ENCODE measurements at regions not wholly inside any gene's neighbourhood (a gene's known extent, or its start where the extent isn't known, plus 50 kb on each side); places are given as distances from the start of the nearest gene placed in this dataset.

GRCh38 chr2:562391-563364, 114.5 kb downstream of the TMEM18 start:
- Histone ChIP-seq H3K36me3 (replicated peaks in 1 of 2; ENCODE audit: insufficient read depth in 1 of 2, low read depth in 2 of 2) (no peaks in the 10 kb centered on the region), H3K4me1 (no peaks in the 10 kb centered on the region), H3K9me3 (no peaks in the 10 kb centered on the region), H3K4me3 (no peak overlapping the region), H3K27ac (no peak overlapping the region), H3K27me3 (no peaks in the 10 kb centered on the region)
- ATAC-seq (no peak), DNase-seq (no peak)
- TF ChIP-seq POLR2A (IDR thresholded peaks at IDR 0.05) (no peak), CTCF (IDR thresholded peaks at IDR 0.05) (no peak)
- 72% methylated on average over 24 to 32 of the region's 33 CpGs for WGBS, 2 donors
- intact Hi-C loops (cut with DNase I), result no loop called here

GRCh38 chr2:558879-559278, 118.3 kb downstream of the TMEM18 start:
- H3K27me3 ChIP-seq, result peaks cover 0 to 6% of the 10 kb centered on the region in 2 donors
- ATAC-seq, result no peak
- WGBS, 2 donors, result 67 to 71% methylated on average over 14 of the region's 14 CpGs
- no peaks in the 10 kb centered on the region for H3K36me3 ChIP-seq (replicated peaks in 1 of 2; ENCODE audit: insufficient read depth in 1 of 2, low read depth in 2 of 2)
- no peak for DNase-seq
- H3K27ac ChIP-seq, result no peak overlapping the region
- H3K4me1 ChIP-seq, result peaks cover 9% of the 10 kb centered on the region
- no peaks in the 10 kb centered on the region for H3K9me3 ChIP-seq
- H3K4me3 ChIP-seq, result no peak overlapping the region
- intact Hi-C loops (cut with DNase I), result no loop called here
- TF ChIP-seq POLR2A (IDR thresholded peaks at IDR 0.05) (no peak), CTCF (IDR thresholded peaks at IDR 0.05) (no peak)

GRCh38 chr2:558302-558642, 118.9 kb downstream of the TMEM18 start:
- no peaks in the 10 kb centered on the region for H3K36me3 ChIP-seq (replicated peaks in 1 of 2; ENCODE audit: insufficient read depth in 1 of 2, low read depth in 2 of 2)
- peaks cover 9% of the 10 kb centered on the region for H3K4me1 ChIP-seq
- no peak for TF ChIP-seq CTCF (IDR thresholded peaks at IDR 0.05)
- peak in 1 of 3 donors; percentile 25 for TF ChIP-seq POLR2A (IDR thresholded peaks at IDR 0.05)
- intact Hi-C loops (cut with DNase I), result no loop called here
- no peak overlapping the region for H3K4me3 ChIP-seq
- DNase-seq (no peak), ATAC-seq (no peak)
- H3K9me3 ChIP-seq, result no peaks in the 10 kb centered on the region
- H3K27ac ChIP-seq, result no peak overlapping the region
- peaks cover 0 to 6% of the 10 kb centered on the region in 2 donors for H3K27me3 ChIP-seq
- 74 to 78% methylated on average over 17 of the region's 17 CpGs for WGBS, 2 donors

DNA sequence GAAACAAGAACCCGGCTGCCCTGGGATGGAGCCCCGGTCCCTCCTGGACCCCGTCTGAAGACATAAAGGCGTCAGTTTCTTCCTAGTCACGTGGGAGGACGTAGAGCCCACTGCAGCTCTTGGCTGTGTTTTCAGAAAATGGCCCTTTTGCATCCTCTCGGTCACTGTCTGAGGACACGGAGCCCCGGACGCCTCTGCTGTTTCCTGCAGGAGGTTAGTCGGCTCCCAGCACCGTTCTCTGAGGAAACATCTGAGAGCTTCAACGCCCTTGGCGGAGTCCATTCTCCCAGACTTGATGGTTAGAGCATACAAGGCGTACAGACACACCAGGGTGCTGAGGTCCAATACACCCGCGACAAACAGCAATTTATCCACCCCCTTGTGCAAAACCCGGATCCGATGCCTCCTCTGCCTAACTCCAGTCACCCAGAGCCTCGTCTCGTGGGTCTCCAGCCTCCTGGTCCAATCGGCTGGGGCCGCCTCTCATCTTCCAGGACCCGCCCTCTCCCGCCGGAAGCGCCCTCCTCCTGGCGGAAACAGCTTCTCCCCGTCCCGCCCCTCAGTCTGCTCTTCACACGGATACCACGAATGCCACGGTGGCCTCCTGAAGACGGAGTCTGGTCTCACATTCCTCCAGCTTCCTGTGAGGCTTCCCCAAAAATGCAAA, 119.4 kb downstream of the TMEM18 start:
- H3K4me3 ChIP-seq, result no peak overlapping the region
- ATAC-seq (peak; percentile 63), DNase-seq (peak in 2 of 4 donors; percentile 13 to 16)
- H3K9me3 ChIP-seq, result no peaks in the 10 kb centered on the region
- no peaks in the 10 kb centered on the region for H3K36me3 ChIP-seq (replicated peaks in 1 of 2; ENCODE audit: insufficient read depth in 1 of 2, low read depth in 2 of 2)
- 75 to 79% methylated on average over 31 to 34 of the region's 34 CpGs for WGBS, 2 donors
- H3K4me1 ChIP-seq, result peaks cover 9% of the 10 kb centered on the region
- intact Hi-C loops (cut with DNase I), result no loop called here
- TF ChIP-seq POLR2A (IDR thresholded peaks at IDR 0.05) (no peak), CTCF (IDR thresholded peaks at IDR 0.05) (no peak)
- no peak overlapping the region for H3K27ac ChIP-seq
- H3K27me3 ChIP-seq, result peaks cover 0 to 6% of the 10 kb centered on the region in 2 donors

Measured in body of pancreas (tissue), 4 donors.